HepG2 (cell line): ENCODE measurements at regions not wholly inside any gene's neighbourhood (a gene's known extent, or its start where the extent isn't known, plus 50 kb on each side); places are given as distances from the start of the nearest gene placed in this dataset.

Experiments used
- ATF7 ChIP-seq, 2 experiments: fragments of 450-650 bp in 1 of 2; sonication (generic) in 1 of 2; formaldehyde crosslinking in 1 of 2; IDR thresholded peaks; 2 replicates each; pipeline versions ENCODE4 v1.4.0 to v1.6.1; 2016 to 2020; ENCODE audit warnings: antibody characterized with exemption in 1 of 2, mild to moderate bottlenecking in 1 of 2, missing genetic modification reagents in 1 of 2
- CHD2 ChIP-seq: IDR thresholded peaks from 2 replicates; pipeline ENCODE4 v1.6.1; 2011; ENCODE audit warnings: low read depth, low read length, improper control_type of control experiment
- EZH2 ChIP-seq: conservative IDR thresholded peaks from 2 replicates; pipeline ENCODE4 v1.6.1; 2012; ENCODE audit warnings: mild to moderate bottlenecking, low read depth, low read length, moderate library complexity
- IRF1 ChIP-seq: sonication (generic); formaldehyde crosslinking; IDR thresholded peaks from 2 replicates; pipeline ENCODE4 v1.4.0; 2020; ENCODE audit warnings: low read depth, mild to moderate bottlenecking, missing genetic modification reagents
- POLR2A ChIP-seq, 2 experiments: IDR thresholded peaks; 2 replicates each; pipeline ENCODE4 v1.6.1; 2011; ENCODE audit warnings: low read depth in 2 of 2, low read length in 2 of 2, mild to moderate bottlenecking in 1 of 2, moderate library complexity in 1 of 2; ENCODE audit not compliant: insufficient read depth in 1 of 2
- SSRP1 ChIP-seq: IDR thresholded peaks from 2 replicates; pipeline ENCODE4 v1.6.1; 2016; ENCODE audit warnings: control low read depth
- TF ChIP-seq, protein P1 (sequence below): sonication (generic); formaldehyde crosslinking; IDR thresholded peaks from 2 replicates; pipeline ENCODE4 v1.5.0; 2020; ENCODE audit warnings: mild to moderate bottlenecking, missing genetic modification reagents, moderate library complexity

DNA sequence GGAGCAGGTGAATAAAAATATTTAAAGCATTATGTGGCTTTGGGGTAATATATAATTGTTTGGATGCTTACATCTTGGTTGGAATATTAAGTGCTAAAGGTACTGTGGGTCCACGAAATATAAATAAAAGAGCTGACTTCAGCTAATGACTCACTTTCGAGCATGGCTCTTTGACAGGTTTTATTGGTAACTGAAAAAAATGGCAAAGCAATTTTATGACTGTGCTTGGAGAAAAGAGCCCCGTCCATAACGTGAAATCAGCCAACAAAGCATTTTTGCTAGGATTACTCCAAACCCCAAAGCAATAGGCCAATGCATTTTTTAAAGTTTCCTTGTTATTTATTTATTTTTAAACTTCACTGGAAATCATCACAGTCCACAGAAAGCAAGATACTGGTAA, 397.2 kb upstream of the CDH19 start:
- no peak for TF ChIP-seq CHD2
- no peak for TF ChIP-seq ATF7 (IDR thresholded peaks at IDR 0.05)
- TF ChIP-seq ATF7 (CRISPR knock-in tag; IDR thresholded peaks at IDR 0.05) = no peak
- TF ChIP-seq SSRP1 (CRISPR knock-in tag) = no peak
- TF ChIP-seq POLR2A (IDR thresholded peaks at IDR 0.05; ENCODE audit: insufficient read depth in 1 of 2, low read depth in 2 of 2, low read length in 2 of 2) = no peak
- no peak for TF ChIP-seq EZH2
- TF ChIP-seq, protein P1, sequence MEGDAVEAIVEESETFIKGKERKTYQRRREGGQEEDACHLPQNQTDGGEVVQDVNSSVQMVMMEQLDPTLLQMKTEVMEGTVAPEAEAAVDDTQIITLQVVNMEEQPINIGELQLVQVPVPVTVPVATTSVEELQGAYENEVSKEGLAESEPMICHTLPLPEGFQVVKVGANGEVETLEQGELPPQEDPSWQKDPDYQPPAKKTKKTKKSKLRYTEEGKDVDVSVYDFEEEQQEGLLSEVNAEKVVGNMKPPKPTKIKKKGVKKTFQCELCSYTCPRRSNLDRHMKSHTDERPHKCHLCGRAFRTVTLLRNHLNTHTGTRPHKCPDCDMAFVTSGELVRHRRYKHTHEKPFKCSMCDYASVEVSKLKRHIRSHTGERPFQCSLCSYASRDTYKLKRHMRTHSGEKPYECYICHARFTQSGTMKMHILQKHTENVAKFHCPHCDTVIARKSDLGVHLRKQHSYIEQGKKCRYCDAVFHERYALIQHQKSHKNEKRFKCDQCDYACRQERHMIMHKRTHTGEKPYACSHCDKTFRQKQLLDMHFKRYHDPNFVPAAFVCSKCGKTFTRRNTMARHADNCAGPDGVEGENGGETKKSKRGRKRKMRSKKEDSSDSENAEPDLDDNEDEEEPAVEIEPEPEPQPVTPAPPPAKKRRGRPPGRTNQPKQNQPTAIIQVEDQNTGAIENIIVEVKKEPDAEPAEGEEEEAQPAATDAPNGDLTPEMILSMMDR (CRISPR knock-in tag) = no peak
- TF ChIP-seq IRF1 (CRISPR knock-in tag) = no peak
